ENCODE measurements at regions not wholly inside any gene's neighbourhood (a gene's known extent, or its start where the extent isn't known, plus 50 kb on each side); places are given as distances from the start of the nearest gene placed in this dataset.

DNA sequence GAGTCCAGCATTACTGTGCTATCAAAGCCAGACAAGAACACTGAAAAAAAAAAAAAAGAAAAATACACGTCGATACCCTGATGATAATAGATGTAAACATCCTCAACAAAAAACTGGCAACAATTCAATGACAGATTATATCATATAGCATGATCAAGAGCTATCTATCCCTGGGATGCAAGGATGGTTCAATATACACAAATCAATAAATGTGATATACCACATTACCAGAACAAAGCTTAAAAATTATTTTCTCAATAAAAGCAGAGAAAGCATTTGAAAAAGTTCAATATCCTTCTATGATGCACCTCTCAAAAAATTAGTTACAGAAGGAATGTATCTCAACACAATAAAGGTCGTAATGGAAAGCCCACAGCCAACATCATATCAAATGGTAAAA lies 332.8 kb upstream of the MMADHC start:
- no peak for TF ChIP-seq EZH2phosphoT487 (IDR thresholded peaks at IDR 0.05; ENCODE audit: borderline replicate concordance)
- TF ChIP-seq, protein P1, sequence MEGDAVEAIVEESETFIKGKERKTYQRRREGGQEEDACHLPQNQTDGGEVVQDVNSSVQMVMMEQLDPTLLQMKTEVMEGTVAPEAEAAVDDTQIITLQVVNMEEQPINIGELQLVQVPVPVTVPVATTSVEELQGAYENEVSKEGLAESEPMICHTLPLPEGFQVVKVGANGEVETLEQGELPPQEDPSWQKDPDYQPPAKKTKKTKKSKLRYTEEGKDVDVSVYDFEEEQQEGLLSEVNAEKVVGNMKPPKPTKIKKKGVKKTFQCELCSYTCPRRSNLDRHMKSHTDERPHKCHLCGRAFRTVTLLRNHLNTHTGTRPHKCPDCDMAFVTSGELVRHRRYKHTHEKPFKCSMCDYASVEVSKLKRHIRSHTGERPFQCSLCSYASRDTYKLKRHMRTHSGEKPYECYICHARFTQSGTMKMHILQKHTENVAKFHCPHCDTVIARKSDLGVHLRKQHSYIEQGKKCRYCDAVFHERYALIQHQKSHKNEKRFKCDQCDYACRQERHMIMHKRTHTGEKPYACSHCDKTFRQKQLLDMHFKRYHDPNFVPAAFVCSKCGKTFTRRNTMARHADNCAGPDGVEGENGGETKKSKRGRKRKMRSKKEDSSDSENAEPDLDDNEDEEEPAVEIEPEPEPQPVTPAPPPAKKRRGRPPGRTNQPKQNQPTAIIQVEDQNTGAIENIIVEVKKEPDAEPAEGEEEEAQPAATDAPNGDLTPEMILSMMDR (conservative IDR thresholded peaks at IDR 0.05; ENCODE audit: low read length), result no peak
- H4K20me1 ChIP-seq (ENCODE audit: insufficient read depth, low read length, poor library complexity, severe bottlenecking), result no peaks in the 10 kb centered on the region
- H3K27me3 ChIP-seq (ENCODE audit: insufficient read depth, low read length, poor library complexity, severe bottlenecking), result no peaks in the 10 kb centered on the region
- no peaks in the 10 kb centered on the region for H3K9me2 ChIP-seq (replicated peaks; ENCODE audit: low read depth, low read length)
- H2AFZ ChIP-seq (ENCODE audit: low read length), result no peak overlapping the region
- H3K36me3 ChIP-seq (ENCODE audit: insufficient read depth, low read length), result no peaks in the 10 kb centered on the region
- H3K9ac ChIP-seq (ENCODE audit: low read depth, low read length, poor library complexity, severe bottlenecking), result no peak overlapping the region
- no peaks in the 10 kb centered on the region for H3K9me3 ChIP-seq (ENCODE audit: insufficient read depth, low read depth, low read length)
- H3K4me2 ChIP-seq (ENCODE audit: low read depth, low read length, poor library complexity, severe bottlenecking), result no peak overlapping the region
- H3F3A ChIP-seq (ENCODE audit: low read depth), result no peaks in the 10 kb centered on the region
- no peaks in the 10 kb centered on the region for H3K79me2 ChIP-seq (ENCODE audit: insufficient read depth, low read length)
- H3K4me3 ChIP-seq (ENCODE audit: low read length, poor library complexity, severe bottlenecking), result no peak overlapping the region
- no peaks in the 10 kb centered on the region for H3K4me1 ChIP-seq (ENCODE audit: insufficient read depth, low read length, poor library complexity, severe bottlenecking)

GRCh38 chr2:149915151-149915550 lies 327.6 kb upstream of the MMADHC start:
- Histone ChIP-seq H3K4me3 (ENCODE audit: low read length, poor library complexity, severe bottlenecking) (no peak overlapping the region), H3K9me2 (replicated peaks; ENCODE audit: low read depth, low read length) (no peaks in the 10 kb centered on the region), H3K9ac (ENCODE audit: low read depth, low read length, poor library complexity, severe bottlenecking) (no peak overlapping the region), H3F3A (ENCODE audit: low read depth) (no peaks in the 10 kb centered on the region), H3K9me3 (ENCODE audit: insufficient read depth, low read depth, low read length) (no peaks in the 10 kb centered on the region), H3K4me1 (ENCODE audit: insufficient read depth, low read length, poor library complexity, severe bottlenecking) (no peaks in the 10 kb centered on the region), H2AFZ (ENCODE audit: low read length) (no peak overlapping the region), H3K4me2 (ENCODE audit: low read depth, low read length, poor library complexity, severe bottlenecking) (no peak overlapping the region), H3K27me3 (ENCODE audit: insufficient read depth, low read length, poor library complexity, severe bottlenecking) (no peaks in the 10 kb centered on the region), H3K79me2 (ENCODE audit: insufficient read depth, low read length) (no peaks in the 10 kb centered on the region), H3K36me3 (ENCODE audit: insufficient read depth, low read length) (no peaks in the 10 kb centered on the region), H4K20me1 (ENCODE audit: insufficient read depth, low read length, poor library complexity, severe bottlenecking) (no peaks in the 10 kb centered on the region)
- no peak for TF ChIP-seq EZH2phosphoT487 (IDR thresholded peaks at IDR 0.05; ENCODE audit: borderline replicate concordance)
- TF ChIP-seq, protein P1 (conservative IDR thresholded peaks at IDR 0.05; ENCODE audit: low read length), result no peak

- H3K27me3 ChIP-seq (ENCODE audit: insufficient read depth, low read length, poor library complexity, severe bottlenecking), result no peaks in the 10 kb centered on the region
- no peak for TF ChIP-seq EZH2phosphoT487 (IDR thresholded peaks at IDR 0.05; ENCODE audit: borderline replicate concordance)
- TF ChIP-seq, protein P1 (conservative IDR thresholded peaks at IDR 0.05; ENCODE audit: low read length), result no peak
- H3K36me3 ChIP-seq (ENCODE audit: insufficient read depth, low read length), result no peaks in the 10 kb centered on the region
- no peaks in the 10 kb centered on the region for H3K4me1 ChIP-seq (ENCODE audit: insufficient read depth, low read length, poor library complexity, severe bottlenecking)
- H2AFZ ChIP-seq (ENCODE audit: low read length), result no peak overlapping the region
- no peak overlapping the region for H3K9ac ChIP-seq (ENCODE audit: low read depth, low read length, poor library complexity, severe bottlenecking)
- no peak overlapping the region for H3K4me3 ChIP-seq (ENCODE audit: low read length, poor library complexity, severe bottlenecking)
- no peak overlapping the region for H3K4me2 ChIP-seq (ENCODE audit: low read depth, low read length, poor library complexity, severe bottlenecking)
- H3K79me2 ChIP-seq (ENCODE audit: insufficient read depth, low read length), result no peaks in the 10 kb centered on the region
- no peaks in the 10 kb centered on the region for H3K9me3 ChIP-seq (ENCODE audit: insufficient read depth, low read depth, low read length)
- no peaks in the 10 kb centered on the region for H3F3A ChIP-seq (ENCODE audit: low read depth)
- H4K20me1 ChIP-seq (ENCODE audit: insufficient read depth, low read length, poor library complexity, severe bottlenecking), result no peaks in the 10 kb centered on the region
- no peaks in the 10 kb centered on the region for H3K9me2 ChIP-seq (replicated peaks; ENCODE audit: low read depth, low read length)
Observed at GRCh38 chr2:149908726-149909683, 321.4 kb upstream of the MMADHC start.

Data from Loucy (cell line).